Astrocyte (in vitro differentiated cells and primary cell): ENCODE measurements at regions not wholly inside any gene's neighbourhood (a gene's known extent, or its start where the extent isn't known, plus 50 kb on each side); places are given as distances from the start of the nearest gene placed in this dataset.
"Not testable (repeated sequence)": the region's sequence is repeated elsewhere in the genome, so short reads cannot be mapped to it uniquely, and the experiment has no call there.

Experiments
- EZH2 ChIP-seq: IDR thresholded peaks from 2 replicates; pipeline ENCODE4 v1.6.1; 2012; ENCODE audit warnings: mild to moderate bottlenecking, low read length, inconsistent platforms; ENCODE audit not compliant: insufficient read depth
- TF ChIP-seq, protein P1 (sequence below): IDR thresholded peaks from 2 replicates; pipeline ENCODE4 v1.5.1; 2011; ENCODE audit warnings: low read depth, mild to moderate bottlenecking, inconsistent platforms, low read length, moderate library complexity; ENCODE audit not compliant: insufficient read depth

DNA sequence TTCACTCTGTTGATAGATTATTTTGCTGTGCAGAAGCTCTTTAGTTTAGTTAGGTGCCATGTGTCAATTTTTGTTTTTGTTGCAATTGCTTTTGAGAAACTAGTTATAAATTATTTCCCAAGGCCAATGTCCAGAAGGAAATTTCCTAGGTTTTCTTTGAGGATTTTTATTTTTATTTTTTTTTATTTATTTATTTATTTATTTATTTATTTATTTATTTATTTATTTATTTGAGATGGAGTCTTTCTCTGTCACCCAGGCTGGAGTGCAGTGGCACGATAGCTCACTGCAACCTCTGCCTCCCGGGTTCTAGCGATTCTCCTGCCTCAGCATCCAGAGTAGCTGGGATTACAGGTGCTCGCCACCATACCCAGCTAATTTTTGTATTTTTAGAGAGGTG, 2290.5 kb downstream of the ARAP2 start:
- TF ChIP-seq, protein P1, sequence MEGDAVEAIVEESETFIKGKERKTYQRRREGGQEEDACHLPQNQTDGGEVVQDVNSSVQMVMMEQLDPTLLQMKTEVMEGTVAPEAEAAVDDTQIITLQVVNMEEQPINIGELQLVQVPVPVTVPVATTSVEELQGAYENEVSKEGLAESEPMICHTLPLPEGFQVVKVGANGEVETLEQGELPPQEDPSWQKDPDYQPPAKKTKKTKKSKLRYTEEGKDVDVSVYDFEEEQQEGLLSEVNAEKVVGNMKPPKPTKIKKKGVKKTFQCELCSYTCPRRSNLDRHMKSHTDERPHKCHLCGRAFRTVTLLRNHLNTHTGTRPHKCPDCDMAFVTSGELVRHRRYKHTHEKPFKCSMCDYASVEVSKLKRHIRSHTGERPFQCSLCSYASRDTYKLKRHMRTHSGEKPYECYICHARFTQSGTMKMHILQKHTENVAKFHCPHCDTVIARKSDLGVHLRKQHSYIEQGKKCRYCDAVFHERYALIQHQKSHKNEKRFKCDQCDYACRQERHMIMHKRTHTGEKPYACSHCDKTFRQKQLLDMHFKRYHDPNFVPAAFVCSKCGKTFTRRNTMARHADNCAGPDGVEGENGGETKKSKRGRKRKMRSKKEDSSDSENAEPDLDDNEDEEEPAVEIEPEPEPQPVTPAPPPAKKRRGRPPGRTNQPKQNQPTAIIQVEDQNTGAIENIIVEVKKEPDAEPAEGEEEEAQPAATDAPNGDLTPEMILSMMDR: not testable (repeated sequence)
- TF ChIP-seq EZH2: not testable (repeated sequence)
